T1000 (cell line): ENCODE measurements at regions not wholly inside any gene's neighbourhood (a gene's known extent, or its start where the extent isn't known, plus 50 kb on each side); places are given as distances from the start of the nearest gene placed in this dataset.
"Not testable (repeated sequence)": the region's sequence is repeated elsewhere in the genome, so short reads cannot be mapped to it uniquely, and the experiment has no call there.

Source experiments
- DNase-seq: peaks from one replicate; lab custom pipeline; 2025; ENCODE audit warnings: mixed read lengths; lab: John Stamatoyannopoulos, UW

DNA sequence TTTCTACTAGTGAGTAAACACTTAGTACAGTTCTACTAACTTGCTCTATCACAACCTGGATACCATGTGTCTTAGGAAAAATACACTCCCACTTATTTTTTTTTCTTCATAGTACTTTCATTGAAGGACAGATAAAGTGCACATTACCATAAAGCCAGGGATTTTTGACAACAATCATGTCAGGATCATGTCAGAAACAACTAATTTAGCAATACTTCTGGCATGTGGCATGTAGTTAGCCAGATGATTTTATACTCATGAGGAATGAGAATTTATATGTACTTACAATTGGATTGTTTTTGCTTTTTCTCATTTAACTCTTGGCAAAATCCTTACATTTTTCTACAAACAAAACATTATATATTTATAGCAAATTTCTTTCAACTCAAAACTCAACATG lies 630.7 kb upstream of the GRM3 start:
- no peak for DNase-seq

DNA sequence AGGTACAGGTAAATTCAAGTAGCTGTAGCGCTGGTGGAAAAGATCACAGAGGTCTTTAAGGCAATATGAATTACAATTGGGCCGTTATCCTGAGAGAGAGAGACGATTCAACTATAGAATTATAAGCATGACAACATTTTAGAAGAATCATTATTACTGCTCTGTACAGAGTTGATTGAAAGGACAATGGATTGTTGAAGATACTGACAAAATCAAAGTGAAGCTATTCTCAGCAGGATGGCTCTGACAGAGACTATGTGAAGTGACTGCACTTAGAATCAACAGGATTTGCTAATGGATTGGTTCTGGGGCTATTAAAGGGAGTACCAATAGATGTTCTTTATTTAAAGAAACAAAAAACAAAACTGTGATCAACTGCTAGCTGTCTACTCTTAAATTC lies 634.8 kb upstream of the GRM3 start:
- DNase-seq, result no peak

DNA sequence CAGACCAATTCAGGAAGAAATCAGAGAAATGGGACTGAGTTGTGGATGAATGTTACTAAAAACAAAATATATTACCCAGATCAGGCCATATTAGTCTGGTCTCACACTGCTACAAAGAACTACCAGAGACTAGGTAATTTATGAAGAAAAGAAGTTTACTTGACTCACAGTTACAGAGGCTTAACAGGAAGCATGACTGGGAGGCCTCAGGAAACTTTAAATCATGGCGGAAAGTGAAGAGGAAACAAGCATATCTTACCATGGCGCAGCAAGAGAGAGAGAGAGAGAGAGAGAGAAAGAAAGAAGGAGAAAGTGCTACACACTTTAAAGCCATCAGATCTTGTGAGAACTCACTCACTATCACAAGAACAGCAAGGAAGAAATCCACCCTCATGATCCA lies 636.8 kb upstream of the GRM3 start:
- DNase-seq, result no peak

DNA sequence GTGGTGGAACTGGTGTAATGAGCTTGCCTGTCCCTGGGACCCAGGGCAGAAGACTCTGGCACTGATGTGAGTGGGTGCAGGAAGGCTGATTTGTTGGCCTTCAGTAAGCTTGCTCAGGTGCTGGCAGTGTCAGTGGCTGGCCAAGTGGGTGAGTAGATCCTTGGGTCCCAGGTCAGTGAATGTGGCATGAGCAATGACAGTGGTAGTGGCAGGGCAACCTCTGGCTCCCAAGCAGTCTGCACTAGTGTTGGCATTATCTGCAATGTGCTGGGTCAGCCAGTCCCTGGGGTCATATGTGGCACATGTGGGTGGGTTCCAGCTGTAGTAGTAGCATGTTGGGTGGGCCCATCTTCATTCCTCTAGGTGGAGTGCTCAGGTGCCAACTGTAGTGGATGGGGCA lies 640.9 kb upstream of the GRM3 start:
- DNase-seq, result no peak

DNA sequence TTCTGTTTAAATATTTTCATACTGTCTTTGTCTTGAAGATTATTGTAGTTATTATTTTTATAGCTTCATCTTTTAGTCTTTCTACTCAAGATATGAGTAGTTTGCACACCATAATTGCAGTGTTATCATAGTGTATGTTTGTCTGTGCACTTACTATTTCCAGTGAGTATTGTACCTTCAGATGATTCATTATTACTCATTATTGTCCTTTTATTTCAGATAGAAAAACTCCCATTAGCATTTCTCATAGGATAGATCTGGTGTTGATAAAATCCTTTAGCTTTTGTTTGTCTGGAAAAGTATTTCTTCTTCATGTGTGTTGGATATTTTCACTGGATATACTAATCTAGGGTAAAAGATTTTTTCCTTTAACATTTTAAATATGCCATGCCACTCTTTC lies 646.2 kb upstream of the GRM3 start:
- no peak for DNase-seq

DNA sequence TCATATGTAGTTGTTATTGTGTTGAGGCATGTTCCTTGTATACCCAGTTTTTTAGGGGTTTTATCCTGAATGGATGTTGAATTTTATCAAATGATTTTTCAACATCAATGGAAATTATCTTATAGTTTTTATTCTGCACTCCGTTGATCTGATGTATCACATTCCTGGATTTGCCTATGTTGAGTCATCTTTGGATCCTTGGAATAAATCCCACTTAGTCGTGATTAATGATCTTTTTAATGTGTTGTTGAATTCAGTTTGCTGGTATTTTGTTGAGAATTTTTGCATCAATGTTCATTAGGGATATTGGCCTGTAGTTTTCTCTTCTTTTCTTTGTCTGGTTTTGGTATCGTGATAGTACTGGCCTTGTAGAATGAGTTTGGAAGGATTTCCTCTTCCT lies 648.6 kb upstream of the GRM3 start:
- DNase-seq, result no peak

DNA sequence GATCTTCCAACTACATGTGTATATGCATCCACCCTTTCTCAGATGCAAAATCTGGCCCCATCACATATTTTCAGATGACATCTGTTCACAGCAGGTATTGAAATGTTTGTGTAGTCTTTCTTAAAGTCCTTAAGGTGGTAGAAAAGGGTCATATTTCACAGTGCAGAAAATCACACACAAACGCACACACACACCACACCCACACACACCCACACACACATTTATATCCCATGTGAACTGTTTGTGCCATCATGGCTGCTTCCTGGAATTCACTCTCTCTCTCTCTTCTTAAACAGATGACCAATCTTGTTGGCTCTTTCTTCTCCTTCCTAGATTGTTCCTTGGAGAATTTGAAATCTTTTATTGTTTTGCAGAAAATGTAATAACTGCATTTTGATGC lies 663.0 kb upstream of the GRM3 start:
- no peak for DNase-seq

DNA sequence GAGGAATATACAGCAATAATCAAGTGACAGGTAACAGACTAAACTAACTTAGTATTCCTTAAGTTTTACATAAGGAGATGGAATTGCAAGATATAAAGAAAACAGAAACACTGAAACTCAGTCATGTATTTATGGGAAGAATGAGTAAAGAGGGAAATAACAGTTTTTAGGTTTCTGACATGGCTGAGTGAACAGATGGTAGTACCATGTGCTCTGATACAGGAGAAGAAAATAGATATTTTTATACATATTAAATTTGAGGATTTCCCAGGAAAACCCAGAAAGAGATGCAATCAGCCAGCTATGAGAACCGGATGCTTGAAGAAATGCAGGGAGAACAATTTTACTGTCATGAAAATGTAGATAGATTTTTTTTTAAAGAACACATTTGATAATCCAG lies 669.5 kb upstream of the GRM3 start:
- no peak for DNase-seq

DNA sequence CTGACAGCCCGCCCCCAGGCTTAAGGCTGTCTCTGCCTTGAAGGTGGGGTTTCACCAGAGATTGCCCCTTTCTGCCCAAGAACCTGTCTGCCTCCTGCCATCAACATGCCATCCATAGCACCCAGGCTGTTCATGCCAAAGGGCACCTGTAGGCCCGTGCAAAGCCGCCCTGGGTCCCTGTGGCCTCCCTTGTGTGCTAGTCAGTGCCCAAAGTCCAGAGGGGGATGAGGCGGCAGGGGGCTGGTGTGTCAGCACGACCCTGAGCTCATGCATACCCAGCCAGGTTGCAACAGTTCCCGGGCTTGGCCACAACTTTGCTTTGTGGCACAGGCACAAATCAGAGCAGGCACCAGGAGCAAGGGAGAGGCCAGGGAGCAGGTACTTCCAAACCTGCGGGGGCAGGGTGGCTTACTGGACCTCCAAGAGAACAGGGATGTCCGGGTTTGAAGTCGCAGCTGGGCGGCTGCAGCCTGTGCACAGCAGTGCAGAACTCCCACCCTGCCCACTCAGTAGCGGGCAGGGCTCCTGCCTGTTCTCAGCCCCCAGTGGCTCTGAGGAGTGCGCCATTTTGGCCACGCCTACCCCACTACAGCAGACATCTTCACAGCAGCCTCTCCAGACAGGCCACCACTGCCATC lies 671.1 kb upstream of the GRM3 start:
- DNase-seq, result no peak

DNA sequence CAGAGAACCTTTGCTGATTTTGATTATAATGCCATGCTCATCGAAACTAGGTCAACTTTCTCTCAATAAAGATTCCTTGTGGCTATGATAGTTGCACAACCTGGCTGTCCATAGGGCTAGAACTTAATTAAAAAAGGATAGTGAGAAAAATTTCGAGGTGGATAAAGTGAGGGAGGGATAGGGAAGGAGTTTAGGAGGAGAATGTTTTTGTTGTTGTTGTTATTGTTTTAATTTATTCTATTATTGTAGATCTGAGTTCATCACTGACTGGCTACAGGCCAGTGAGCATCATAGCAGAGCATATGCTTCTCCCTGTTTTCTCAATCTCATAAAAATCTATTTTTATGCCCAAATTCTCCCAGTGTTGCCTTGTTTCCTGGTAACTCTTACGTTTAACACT lies 688.7 kb upstream of the GRM3 start:
- DNase-seq, result no peak

DNA sequence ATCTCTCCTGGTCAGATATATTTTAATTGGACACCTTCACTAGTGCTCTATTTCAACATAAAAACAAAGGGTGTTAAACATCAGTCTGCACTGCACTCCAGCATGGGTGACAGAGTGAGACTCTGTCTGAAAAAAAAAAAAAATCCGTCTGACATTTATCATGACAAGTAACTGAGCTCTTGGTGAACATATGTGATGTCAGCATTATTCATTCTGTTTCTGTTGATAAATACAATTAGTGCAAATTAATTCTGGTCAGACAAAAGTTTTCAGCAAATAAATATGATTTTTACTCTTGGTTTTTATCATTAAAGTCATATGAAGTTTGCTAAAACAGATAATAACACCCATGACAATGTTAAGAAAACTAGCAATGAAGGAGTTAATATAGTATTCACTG lies 692.8 kb upstream of the GRM3 start:
- DNase-seq, result no peak

DNA sequence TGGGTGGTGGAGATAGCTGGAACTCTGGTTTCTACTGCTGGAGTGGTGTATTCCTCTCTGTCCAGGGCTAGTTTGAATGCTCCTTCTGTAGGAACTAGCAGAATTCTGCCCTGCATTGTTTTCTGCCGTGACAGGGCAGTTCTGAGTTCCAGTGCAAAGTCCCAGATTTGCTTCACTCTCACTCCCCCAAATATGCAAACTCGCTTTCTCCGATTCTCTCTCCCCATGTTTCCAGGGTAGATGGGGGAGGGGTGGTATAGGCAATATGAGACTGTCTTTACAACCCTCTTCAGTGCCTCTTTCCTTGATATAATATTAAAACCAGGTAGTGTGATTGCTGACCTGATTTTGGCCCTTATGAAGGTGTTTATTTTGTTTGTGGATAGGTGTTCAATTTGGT lies 693.3 kb upstream of the GRM3 start:
- no peak for DNase-seq

DNA sequence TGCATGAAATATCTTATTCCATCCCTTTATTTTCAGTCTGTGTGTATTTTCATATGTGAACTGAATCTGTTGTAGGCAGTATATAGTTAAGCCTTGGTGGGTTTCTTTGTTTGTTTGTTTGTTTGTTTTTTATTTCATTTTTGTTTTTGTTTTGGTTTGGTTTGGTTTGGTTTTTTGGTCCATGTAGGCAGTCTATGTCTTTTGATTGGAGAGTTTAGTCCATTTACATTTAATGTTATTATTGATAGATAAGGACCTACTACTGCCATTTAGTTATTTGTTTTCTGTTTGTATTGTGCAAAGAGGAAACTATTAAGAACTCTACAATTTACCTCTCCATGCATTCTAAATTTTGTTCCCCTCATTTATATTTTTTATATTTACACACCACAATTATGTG lies 695.9 kb upstream of the GRM3 start:
- DNase-seq, result no peak

DNA sequence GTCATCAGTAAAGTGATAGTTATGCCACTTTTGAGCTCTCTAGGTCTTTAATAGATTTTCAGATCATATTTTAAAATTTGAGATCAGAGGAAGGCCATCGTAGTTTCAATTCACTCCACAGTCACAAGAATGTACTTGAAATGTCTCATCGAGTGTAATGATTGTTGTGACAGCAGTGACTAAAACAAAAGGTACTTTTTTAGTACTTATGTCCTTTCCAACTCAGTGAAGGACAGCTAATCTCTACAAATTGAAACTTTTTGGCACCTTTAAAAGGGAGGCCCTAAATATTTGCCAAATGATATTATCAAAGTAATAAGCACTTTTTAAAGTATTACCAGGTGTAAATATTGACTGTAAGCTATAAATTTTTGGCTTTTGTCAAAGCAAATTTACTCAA lies 702.9 kb upstream of the GRM3 start:
- DNase-seq, result no peak

DNA sequence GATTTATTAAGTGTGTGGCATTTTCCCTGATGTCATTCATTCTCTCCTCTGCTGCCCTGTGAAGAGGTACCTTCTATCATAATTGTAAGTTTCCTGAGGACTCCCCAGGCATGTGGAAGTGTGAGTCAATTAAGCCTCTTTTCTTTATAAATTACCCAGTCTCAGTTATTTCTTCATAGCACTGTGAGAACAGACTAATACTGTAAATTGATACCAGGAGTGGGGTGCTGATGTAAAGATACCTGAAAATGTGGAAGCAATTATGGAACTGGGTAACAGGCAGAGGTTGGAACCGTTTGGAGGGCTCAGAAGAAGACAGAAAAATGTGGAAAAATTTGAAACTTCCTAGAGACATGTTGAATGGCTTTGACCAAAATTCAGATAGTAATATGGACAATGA lies 711.8 kb upstream of the GRM3 start:
- no peak for DNase-seq

DNA sequence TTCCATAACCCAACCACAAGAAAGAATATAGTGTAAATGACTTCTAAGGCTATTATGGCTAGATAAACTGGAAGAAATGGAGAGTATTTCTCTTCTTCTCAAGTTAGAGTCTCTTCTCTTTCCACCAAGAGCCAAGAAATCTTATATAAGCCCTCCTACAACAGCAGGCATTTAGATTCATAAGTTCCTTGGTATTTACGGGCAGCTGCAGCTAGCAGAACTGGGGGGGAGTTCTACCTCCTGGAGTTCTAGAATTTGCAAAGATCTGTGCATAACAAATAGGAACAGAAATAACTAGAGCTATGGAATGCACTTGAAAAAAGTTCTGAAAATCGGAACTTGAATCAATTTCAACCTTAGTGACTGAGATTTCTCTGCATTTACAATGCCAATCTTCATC lies 715.2 kb upstream of the GRM3 start:
- DNase-seq, result no peak

DNA sequence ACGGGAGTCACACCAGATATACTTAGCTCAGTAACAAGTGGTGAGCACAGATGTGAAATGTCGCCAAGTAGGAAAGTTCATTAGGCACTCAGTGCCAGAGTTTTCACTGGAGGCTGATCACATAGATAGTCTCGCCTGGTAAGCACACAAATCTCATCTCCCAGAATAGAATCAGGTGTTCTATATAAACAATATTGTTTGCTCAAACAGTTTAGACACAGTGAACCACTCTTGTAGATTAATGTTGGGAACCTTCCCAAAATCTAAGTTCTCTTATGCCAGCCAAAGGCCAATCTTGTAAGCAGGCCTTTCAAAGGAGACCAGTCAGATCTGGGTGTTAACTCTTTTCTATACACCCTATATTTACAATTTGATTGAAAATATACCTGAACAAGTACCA lies 716.5 kb upstream of the GRM3 start:
- no peak for DNase-seq

DNA sequence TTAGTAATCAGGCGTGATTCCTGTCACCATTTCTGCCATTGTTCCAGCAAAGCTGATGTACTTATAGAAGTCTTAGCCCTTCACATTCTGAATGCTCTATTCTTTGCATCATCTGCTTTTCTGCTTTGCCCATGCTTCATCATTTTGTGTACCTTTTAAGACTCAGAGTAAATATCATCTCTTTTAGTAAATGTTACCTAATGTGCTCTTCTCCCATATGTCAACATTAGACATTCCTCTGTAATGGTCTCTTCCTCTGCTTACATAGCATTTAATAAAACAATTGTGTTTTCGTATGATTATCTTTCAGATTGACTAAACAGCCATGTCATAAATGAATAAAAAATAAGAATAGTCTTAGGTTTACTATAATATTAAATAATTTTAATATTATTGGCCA lies 719.6 kb upstream of the GRM3 start:
- DNase-seq, result no peak

DNA sequence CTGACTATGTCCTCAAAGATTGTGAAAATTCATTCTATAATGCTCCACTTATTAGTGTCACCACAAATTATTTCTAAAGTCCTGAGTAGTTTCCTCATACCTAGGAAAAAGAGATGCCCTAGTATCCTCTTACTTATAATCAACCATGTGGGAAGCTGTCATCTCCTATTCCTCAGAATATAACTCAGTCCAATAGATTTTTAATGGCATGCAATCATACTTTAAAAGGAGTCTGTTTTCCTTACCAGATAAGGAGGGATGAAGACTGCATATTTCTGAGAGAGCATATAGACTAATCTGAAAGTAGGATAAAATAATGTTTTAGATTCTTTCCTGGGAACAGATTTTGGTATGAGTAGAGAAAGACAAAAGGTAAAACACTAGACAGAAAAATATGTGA lies 727.7 kb upstream of the GRM3 start:
- DNase-seq, result no peak

DNA sequence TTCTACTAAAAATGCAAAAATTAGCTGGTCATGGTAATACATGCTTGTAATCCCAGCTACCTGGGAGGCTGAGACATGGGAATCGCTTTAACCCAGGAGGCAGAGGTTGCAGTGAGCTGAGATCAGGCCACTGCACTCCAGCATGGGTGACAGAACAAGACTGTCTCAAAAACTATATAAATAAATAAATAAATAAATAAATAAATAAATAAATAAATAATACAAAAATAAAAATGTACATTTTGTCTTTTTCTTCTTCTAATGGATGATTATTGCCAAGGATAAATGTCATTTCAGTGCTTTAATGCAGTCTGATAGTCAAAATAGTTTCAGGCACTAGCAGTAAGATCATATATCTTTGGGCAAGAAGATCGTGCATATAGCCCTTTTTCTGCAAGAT lies 727.6 kb upstream of the SEMA3D start:
- DNase-seq, result no peak

DNA sequence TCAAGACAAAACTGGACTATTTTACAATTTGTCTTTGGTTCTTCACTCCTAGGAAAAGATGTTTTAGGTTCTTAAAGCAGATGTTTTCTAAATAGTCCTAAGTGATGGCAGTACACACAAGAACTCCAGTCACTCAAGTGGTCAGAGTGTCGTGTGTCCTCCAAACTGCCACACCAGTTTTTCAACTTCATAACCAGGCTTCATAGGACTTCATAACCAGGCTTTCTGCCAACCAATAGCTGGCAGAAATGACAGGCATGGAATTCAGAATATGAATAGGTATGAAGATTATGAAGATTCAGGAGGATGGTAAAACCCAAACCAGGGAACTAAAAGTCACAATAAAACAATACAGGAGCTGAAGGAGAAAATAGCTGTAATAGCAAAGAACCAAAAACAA lies 721.2 kb upstream of the SEMA3D start:
- no peak for DNase-seq

DNA sequence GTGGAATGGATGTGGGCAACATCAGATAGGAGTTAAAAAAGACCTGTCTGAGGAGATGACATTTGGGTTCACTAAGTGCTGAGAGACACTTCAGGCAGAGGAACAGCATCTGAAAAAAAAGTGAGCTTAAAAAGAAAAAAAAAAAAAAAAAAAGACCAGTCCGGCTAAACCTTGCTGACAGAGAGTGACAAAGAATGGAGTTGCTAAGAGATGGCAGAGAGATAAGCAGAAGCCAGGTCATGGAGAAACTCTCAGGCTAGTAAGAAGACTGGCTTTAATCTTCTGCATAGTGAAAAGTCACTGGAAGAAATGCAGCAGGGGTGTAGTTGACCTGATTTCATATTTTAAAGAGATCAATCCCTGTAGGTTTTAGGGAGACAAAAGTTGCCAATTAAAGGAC lies 711.1 kb upstream of the SEMA3D start:
- DNase-seq, result no peak

DNA sequence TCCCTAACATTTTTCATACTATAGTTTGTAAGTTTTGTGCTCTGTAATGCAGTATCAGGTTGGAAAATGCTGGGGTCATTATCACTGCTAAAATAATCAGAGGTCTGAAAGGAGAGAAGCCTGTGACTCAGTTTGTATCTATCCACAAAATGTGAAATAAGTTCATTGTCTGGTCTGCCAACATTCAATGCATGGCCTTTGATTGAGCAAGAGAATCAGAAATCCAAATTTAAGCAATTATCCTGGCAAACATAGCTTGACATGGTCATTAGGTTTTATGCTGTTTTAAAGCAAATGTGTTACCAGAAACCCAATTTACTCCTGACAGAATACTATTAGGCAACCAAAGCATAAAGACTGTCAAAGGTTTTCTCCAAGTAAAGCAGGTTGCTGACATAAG lies 709.7 kb upstream of the SEMA3D start:
- DNase-seq, result no peak

DNA sequence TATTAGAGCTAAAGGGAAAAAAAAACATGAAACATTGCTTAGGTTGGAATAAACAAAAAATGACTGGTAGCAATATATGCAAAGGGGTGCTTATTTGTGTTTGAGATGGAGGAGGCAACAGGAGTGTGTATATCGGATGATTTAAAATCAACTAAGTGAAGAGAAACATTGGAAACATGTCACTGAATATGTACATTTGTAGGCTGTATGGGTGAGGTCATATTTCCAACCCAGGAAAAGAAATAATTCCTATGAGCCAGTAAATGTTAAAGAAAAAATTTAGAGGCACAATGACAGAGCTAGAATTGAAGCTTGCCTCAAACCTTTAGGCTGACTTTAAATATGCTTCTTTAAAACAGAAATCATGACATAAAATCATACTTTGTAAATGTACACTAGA lies 709.0 kb upstream of the SEMA3D start:
- no peak for DNase-seq

DNA sequence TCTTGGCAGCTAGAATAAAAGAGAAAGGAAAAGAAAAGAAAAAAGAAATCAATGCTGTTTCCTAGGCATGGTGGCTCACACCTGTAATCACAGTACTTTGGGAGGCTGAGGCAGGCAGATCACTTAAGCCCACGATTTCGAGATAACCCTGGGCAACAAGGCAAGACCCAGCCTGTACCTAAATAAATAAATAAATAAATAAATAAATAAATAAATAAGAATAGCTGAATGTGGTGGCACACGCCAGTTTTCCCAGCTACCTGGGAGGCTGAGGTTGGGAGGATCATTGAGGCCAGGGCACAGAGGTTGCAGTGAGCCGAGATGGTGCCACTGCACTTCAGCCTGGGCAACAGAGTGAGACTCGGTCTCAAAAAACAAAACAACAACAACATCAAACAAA lies 705.0 kb upstream of the SEMA3D start:
- DNase-seq, result not testable (repeated sequence)
